Astrocyte (in vitro differentiated cells and primary cell): ENCODE measurements at regions not wholly inside any gene's neighbourhood (a gene's known extent, or its start where the extent isn't known, plus 50 kb on each side); places are given as distances from the start of the nearest gene placed in this dataset.

ENCODE experiments used
- EZH2 ChIP-seq: IDR thresholded peaks from 2 replicates; pipeline ENCODE4 v1.6.1; 2012; ENCODE audit warnings: mild to moderate bottlenecking, low read length, inconsistent platforms; ENCODE audit not compliant: insufficient read depth
- TF ChIP-seq, protein P1 (sequence below): IDR thresholded peaks from 2 replicates; pipeline ENCODE4 v1.5.1; 2011; ENCODE audit warnings: low read depth, mild to moderate bottlenecking, inconsistent platforms, low read length, moderate library complexity; ENCODE audit not compliant: insufficient read depth

DNA sequence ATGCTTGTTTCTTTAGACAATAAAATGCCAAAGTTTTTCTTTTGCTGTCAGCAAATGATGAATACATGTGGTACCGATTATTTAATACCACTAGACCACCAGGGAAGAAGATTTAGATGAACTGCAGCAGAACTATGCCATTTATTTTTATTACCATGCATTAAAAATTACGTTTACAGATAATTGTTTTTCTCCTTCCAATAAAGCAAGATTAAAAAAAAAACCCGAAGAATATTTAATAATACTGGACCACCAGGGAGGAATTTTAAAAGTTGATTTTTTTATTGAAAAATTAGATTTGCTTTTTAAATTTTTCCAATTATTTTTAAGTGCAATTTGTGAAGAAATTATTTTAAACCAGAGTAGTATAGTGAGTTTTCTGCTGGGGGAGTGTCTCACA lies 170.3 kb upstream of the HNRNPA3 start:
- TF ChIP-seq EZH2: no peak
- TF ChIP-seq, protein P1, sequence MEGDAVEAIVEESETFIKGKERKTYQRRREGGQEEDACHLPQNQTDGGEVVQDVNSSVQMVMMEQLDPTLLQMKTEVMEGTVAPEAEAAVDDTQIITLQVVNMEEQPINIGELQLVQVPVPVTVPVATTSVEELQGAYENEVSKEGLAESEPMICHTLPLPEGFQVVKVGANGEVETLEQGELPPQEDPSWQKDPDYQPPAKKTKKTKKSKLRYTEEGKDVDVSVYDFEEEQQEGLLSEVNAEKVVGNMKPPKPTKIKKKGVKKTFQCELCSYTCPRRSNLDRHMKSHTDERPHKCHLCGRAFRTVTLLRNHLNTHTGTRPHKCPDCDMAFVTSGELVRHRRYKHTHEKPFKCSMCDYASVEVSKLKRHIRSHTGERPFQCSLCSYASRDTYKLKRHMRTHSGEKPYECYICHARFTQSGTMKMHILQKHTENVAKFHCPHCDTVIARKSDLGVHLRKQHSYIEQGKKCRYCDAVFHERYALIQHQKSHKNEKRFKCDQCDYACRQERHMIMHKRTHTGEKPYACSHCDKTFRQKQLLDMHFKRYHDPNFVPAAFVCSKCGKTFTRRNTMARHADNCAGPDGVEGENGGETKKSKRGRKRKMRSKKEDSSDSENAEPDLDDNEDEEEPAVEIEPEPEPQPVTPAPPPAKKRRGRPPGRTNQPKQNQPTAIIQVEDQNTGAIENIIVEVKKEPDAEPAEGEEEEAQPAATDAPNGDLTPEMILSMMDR: no peak
